ENCODE measurements at regions not wholly inside any gene's neighbourhood (a gene's known extent, or its start where the extent isn't known, plus 50 kb on each side); places are given as distances from the start of the nearest gene placed in this dataset.

GRCh38 chr2:221848286-221848685, 276.2 kb upstream of the EPHA4 start:
- TF ChIP-seq CTCF (IDR thresholded peaks at IDR 0.05 in 2 of 3, conservative IDR thresholded peaks at IDR 0.05 in 1 of 3; ENCODE audit: insufficient read depth in 2 of 3, low read depth in 1 of 3, low read length in 3 of 3): no peak
- TF ChIP-seq ZKSCAN8 (CRISPR knock-in tag; IDR thresholded peaks at IDR 0.05): no peak
- TF ChIP-seq ARID1B (IDR thresholded peaks at IDR 0.05): no peak
- TF ChIP-seq KLF13 (tag; IDR thresholded peaks at IDR 0.05; ENCODE audit: borderline replicate concordance, low read depth): no peak
- TF ChIP-seq ZBTB26 (CRISPR knock-in tag; IDR thresholded peaks at IDR 0.05): no peak
- CTCF ChIA-PET (ENCODE audit: low intra/inter-chr PET ratio): no interaction called here
- H3K36me3 ChIP-seq (ENCODE audit: control insufficient read depth, insufficient read depth, low read length): no peaks in the 10 kb centered on the region
- H3K9me1 ChIP-seq (ENCODE audit: control insufficient read depth, insufficient read depth, low read length): no peaks in the 10 kb centered on the region
- H3K9me3 ChIP-seq (replicated peaks; ENCODE audit: control insufficient read depth, insufficient read depth, low read depth, low read length): no peaks in the 10 kb centered on the region
- no peak overlapping the region for H2AFZ ChIP-seq (ENCODE audit: low read depth, low read length)
- ATAC-seq: no peak
- no peak overlapping the region for H3K4me3 ChIP-seq
- no peaks in the 10 kb centered on the region for H3K27me3 ChIP-seq (ENCODE audit: control insufficient read depth in 2 of 2, insufficient read depth in 2 of 2, low read length in 2 of 2)
- POLR2A ChIA-PET: no interaction called here
- H3K27ac ChIP-seq (ENCODE audit: extremely low read depth, low read depth, low read length): no peak overlapping the region
- H4K20me1 ChIP-seq (replicated peaks; ENCODE audit: control insufficient read depth, insufficient read depth, low read length): no peaks in the 10 kb centered on the region
- BruUV-seq (replicated peaks): no TSS peak
- no peaks in the 10 kb centered on the region for H3K79me2 ChIP-seq (ENCODE audit: control insufficient read depth, insufficient read depth, low read length)
- DNase-seq (ENCODE audit: extremely low read depth in 1 of 4, low spot score in 3 of 4): no peak
- WGBS (ENCODE audit: insufficient coverage, low coverage, missing lambda C conversion rate): 0% methylated on average over 4 of the region's 4 CpGs
- no peak overlapping the region for H3K9ac ChIP-seq (ENCODE audit: insufficient read depth in 1 of 2, low read depth in 2 of 2, low read length in 2 of 2)
- no peaks in the 10 kb centered on the region for H3K4me1 ChIP-seq (replicated peaks in 1 of 2; ENCODE audit: control insufficient read depth in 2 of 2, insufficient read depth in 2 of 2, low read length in 2 of 2)
- H3K4me2 ChIP-seq (ENCODE audit: insufficient read depth, low read length): no peak overlapping the region
- in situ Hi-C loops (cut with MboI) (no loop called here), intact Hi-C loops (cut with micrococcal nuclease) (no loop called here)
- FAIRE-seq: no peak

Measured in K562 (cell line).